Adrenal gland (tissue), 5 donors: ENCODE measurements at regions not wholly inside any gene's neighbourhood (a gene's known extent, or its start where the extent isn't known, plus 50 kb on each side); places are given as distances from the start of the nearest gene placed in this dataset.

Source experiments
- POLR2A ChIP-seq, 2 donors: fragments of 450-650 bp; IDR thresholded peaks; one replicate each; pipeline ENCODE4 v1.6.1; 2017; ENCODE audit warnings: antibody characterized with exemption in 2 of 2, mild to moderate bottlenecking in 2 of 2, moderate library complexity in 1 of 2
- TF ChIP-seq, protein P1 (sequence below), 6 experiments: fragments of 450-650 bp in 4 of 6; fragments of 200-600 bp in 2 of 6; sonication (generic) in 1 of 6; IDR thresholded peaks; 1 replicate in 5 of 6; 2 replicates in 1 of 6; pipeline versions ENCODE4 v1.5.1 to v1.8.0; 2016 to 2021; ENCODE audit warnings: antibody characterized with exemption in 6 of 6, mild to moderate bottlenecking in 2 of 6, moderate library complexity in 1 of 6
- donor health status: DM: no; HTN: no; CAD: no.

GRCh38 chr3:86230762-86231161 lies 760.2 kb downstream of the VGLL3 start:
- TF ChIP-seq, protein P1, sequence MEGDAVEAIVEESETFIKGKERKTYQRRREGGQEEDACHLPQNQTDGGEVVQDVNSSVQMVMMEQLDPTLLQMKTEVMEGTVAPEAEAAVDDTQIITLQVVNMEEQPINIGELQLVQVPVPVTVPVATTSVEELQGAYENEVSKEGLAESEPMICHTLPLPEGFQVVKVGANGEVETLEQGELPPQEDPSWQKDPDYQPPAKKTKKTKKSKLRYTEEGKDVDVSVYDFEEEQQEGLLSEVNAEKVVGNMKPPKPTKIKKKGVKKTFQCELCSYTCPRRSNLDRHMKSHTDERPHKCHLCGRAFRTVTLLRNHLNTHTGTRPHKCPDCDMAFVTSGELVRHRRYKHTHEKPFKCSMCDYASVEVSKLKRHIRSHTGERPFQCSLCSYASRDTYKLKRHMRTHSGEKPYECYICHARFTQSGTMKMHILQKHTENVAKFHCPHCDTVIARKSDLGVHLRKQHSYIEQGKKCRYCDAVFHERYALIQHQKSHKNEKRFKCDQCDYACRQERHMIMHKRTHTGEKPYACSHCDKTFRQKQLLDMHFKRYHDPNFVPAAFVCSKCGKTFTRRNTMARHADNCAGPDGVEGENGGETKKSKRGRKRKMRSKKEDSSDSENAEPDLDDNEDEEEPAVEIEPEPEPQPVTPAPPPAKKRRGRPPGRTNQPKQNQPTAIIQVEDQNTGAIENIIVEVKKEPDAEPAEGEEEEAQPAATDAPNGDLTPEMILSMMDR (IDR thresholded peaks at IDR 0.05): no peak
- TF ChIP-seq POLR2A (IDR thresholded peaks at IDR 0.05): no peak
